H9 (cell line): ENCODE measurements at regions not wholly inside any gene's neighbourhood (a gene's known extent, or its start where the extent isn't known, plus 50 kb on each side); places are given as distances from the start of the nearest gene placed in this dataset.

Source experiments
- DNase-seq: peaks from one replicate; pipeline ENCODE4 v3.0.0-alpha.2; 2017
- H2AFZ ChIP-seq: one replicate; pipeline ENCODE4 v1.6.1; 2013; ENCODE audit warnings: mild to moderate bottlenecking, low read length, control low read depth, moderate library complexity
- H2AK5ac ChIP-seq: 2 replicates; pipeline ENCODE4 v1.6.1; 2013; ENCODE audit warnings: low read length, control low read depth, mixed read lengths; ENCODE audit not compliant: insufficient read length
- H2BK120ac ChIP-seq: one replicate; pipeline ENCODE4 v1.6.1; 2013; ENCODE audit warnings: low read depth, mild to moderate bottlenecking, low read length, control low read depth, inconsistent platforms; ENCODE audit not compliant: poor library complexity, severe bottlenecking
- H2BK12ac ChIP-seq: 2 replicates; pipeline ENCODE4 v1.6.1; 2013; ENCODE audit warnings: low read length, control low read depth, mixed read lengths, low read depth; ENCODE audit not compliant: insufficient read length
- H2BK15ac ChIP-seq: 2 replicates; pipeline ENCODE4 v1.6.1; 2013; ENCODE audit warnings: low read depth, low read length, control low read depth
- H2BK20ac ChIP-seq: one replicate; pipeline ENCODE4 v1.6.1; 2013; ENCODE audit warnings: low read depth, mild to moderate bottlenecking, low read length, control low read depth, inconsistent platforms; ENCODE audit not compliant: poor library complexity, severe bottlenecking
- H2BK5ac ChIP-seq: 2 replicates; pipeline ENCODE4 v1.6.1; 2013; ENCODE audit warnings: low read length, control low read depth, mixed read lengths; ENCODE audit not compliant: insufficient read length
- H3K14ac ChIP-seq: 2 replicates; pipeline ENCODE4 v1.6.1; 2013; ENCODE audit warnings: low read length, control low read depth; ENCODE audit not compliant: insufficient read depth
- H3K18ac ChIP-seq: 2 replicates; pipeline ENCODE4 v1.6.1; 2013; ENCODE audit warnings: low read depth, mild to moderate bottlenecking, mixed read lengths, low read length, control low read depth; ENCODE audit not compliant: insufficient read length
- H3K23ac ChIP-seq: 2 replicates; pipeline ENCODE4 v1.6.1; 2013; ENCODE audit warnings: low read length, control low read depth, mixed read lengths, low read depth; ENCODE audit not compliant: insufficient read length
- H3K23me2 ChIP-seq: 2 replicates; pipeline ENCODE4 v1.6.1; 2013; ENCODE audit warnings: low read depth, mild to moderate bottlenecking, mixed read lengths, low read length, control low read depth; ENCODE audit not compliant: insufficient read length, poor library complexity, severe bottlenecking
- H3K27ac ChIP-seq: 2 replicates; pipeline ENCODE4 v1.5.1; 2013; ENCODE audit warnings: low read length, control low read depth, mixed read lengths, low read depth; ENCODE audit not compliant: insufficient read length
- H3K27me3 ChIP-seq: 2 replicates; pipeline ENCODE4 v1.6.1; 2013; ENCODE audit warnings: low read length, control low read depth, inconsistent platforms; ENCODE audit not compliant: insufficient read depth
- H3K4ac ChIP-seq: 2 replicates; pipeline ENCODE4 v1.6.1; 2013; ENCODE audit warnings: low read depth, mild to moderate bottlenecking, control low read depth, inconsistent platforms, low read length, moderate library complexity
- H3K4me1 ChIP-seq: 2 replicates; pipeline ENCODE4 v1.6.1; 2013; ENCODE audit warnings: low read length, control low read depth, inconsistent platforms; ENCODE audit not compliant: insufficient read depth
- H3K4me2 ChIP-seq: 2 replicates; pipeline ENCODE4 v1.6.1; 2013; ENCODE audit warnings: low read length, control low read depth, mixed read lengths; ENCODE audit not compliant: insufficient read length, insufficient read depth
- H3K56ac ChIP-seq: 2 replicates; pipeline ENCODE4 v1.6.1; 2013; ENCODE audit warnings: low read depth, mild to moderate bottlenecking, mixed read lengths, low read length, control low read depth; ENCODE audit not compliant: insufficient read length
- H3K79me1 ChIP-seq: 2 replicates; pipeline ENCODE4 v1.6.1; 2013; ENCODE audit warnings: low read depth, mild to moderate bottlenecking, moderate library complexity, low read length, control low read depth, inconsistent platforms; ENCODE audit not compliant: insufficient read depth, poor library complexity, severe bottlenecking
- H3K79me2 ChIP-seq: 2 replicates; pipeline ENCODE4 v1.6.1; 2013; ENCODE audit warnings: low read length, control low read depth, inconsistent platforms; ENCODE audit not compliant: insufficient read depth
- H3K9ac ChIP-seq: 2 replicates; pipeline ENCODE4 v1.6.1; 2013; ENCODE audit warnings: low read length, control low read depth, mixed read lengths; ENCODE audit not compliant: insufficient read length; ENCODE audit errors: extremely low read depth
- H3K9me3 ChIP-seq: one replicate; pipeline ENCODE4 v1.6.1; 2013; ENCODE audit warnings: low read depth, low read length, inconsistent platforms; ENCODE audit not compliant: control insufficient read depth
- H3T11ph ChIP-seq: one replicate; pipeline ENCODE4 v1.6.1; 2013; ENCODE audit warnings: mild to moderate bottlenecking, low read length, control low read depth, inconsistent platforms
- H4K20me1 ChIP-seq: one replicate; pipeline ENCODE4 v1.6.1; 2013; ENCODE audit not compliant: control insufficient read depth, insufficient read length, insufficient read depth
- H4K5ac ChIP-seq: 2 replicates; pipeline ENCODE4 v1.6.1; 2013; ENCODE audit warnings: low read depth, mild to moderate bottlenecking, mixed read lengths, low read length, control low read depth; ENCODE audit not compliant: insufficient read length
- H4K8ac ChIP-seq: replicated peaks from 2 replicates; pipeline ENCODE4 v1.6.1; 2013; ENCODE audit warnings: low read length, control low read depth, mixed read lengths, low read depth; ENCODE audit not compliant: insufficient read length
- H4K91ac ChIP-seq: 2 replicates; pipeline ENCODE4 v1.6.1; 2013; ENCODE audit warnings: low read depth, mild to moderate bottlenecking, moderate library complexity, mixed read lengths, low read length, control low read depth; ENCODE audit not compliant: insufficient read length
- H3K27ac Mint-ChIP-seq, 3 experiments: 2 replicates in 2 of 3; 3 replicates in 1 of 3; pipeline ENCODE4 v1.8.0; 2020 to 2021; ENCODE audit warnings: mixed read lengths in 3 of 3, mild to moderate bottlenecking in 1 of 3, moderate library complexity in 1 of 3
- H3K27me3 Mint-ChIP-seq: 2 replicates; pipeline ENCODE4 v1.8.0; 2021; ENCODE audit warnings: low read depth, mild to moderate bottlenecking, moderate library complexity, mixed read lengths
- H3K36me3 Mint-ChIP-seq, 3 experiments: 2 replicates in 2 of 3; 3 replicates in 1 of 3; pipeline ENCODE4 v1.8.0; 2020 to 2021; ENCODE audit warnings: low read depth in 3 of 3, mixed read lengths in 3 of 3; ENCODE audit not compliant: insufficient read depth in 1 of 3
- H3K4me1 Mint-ChIP-seq, 2 experiments: 2 replicates each; pipeline ENCODE4 v1.8.0; 2020; ENCODE audit warnings: mixed read lengths in 2 of 2
- H3K4me3 Mint-ChIP-seq, 2 experiments: 2 replicates in 1 of 2; 3 replicates in 1 of 2; pipeline ENCODE4 v1.8.0; 2020 to 2021; ENCODE audit warnings: mild to moderate bottlenecking in 2 of 2, mixed read lengths in 2 of 2, moderate library complexity in 1 of 2
- H3K9me3 Mint-ChIP-seq, 2 experiments: 2 replicates in 1 of 2; 3 replicates in 1 of 2; pipeline ENCODE4 v1.8.0; 2020; ENCODE audit warnings: mild to moderate bottlenecking in 2 of 2, mixed read lengths in 2 of 2, moderate library complexity in 1 of 2
- WGBS: extraction: QIAGEN DNeasy Blood & Tissue Kit; methylation state at CpG from one replicate; pipeline ENCODE4 v1.1.7; 2013; ENCODE audit warnings: missing lambda C conversion rate, low lambda C conversion rate, mixed read lengths; ENCODE audit not compliant: insufficient read length; ENCODE audit errors: extremely low coverage; 5-methylcytosine and 5-hydroxymethylcytosine counted together
- TF ChIP-seq, protein P1 (sequence below): fragments of 200-600 bp; sonication (generic); conservative IDR thresholded peaks from 3 replicates; pipeline ENCODE4 v1.8.0; 2021; ENCODE audit warnings: antibody characterized with exemption, mild to moderate bottlenecking

GRCh38 chr10:8811201-8811600 lies 756.7 kb downstream of the GATA3 start:
- Mint-ChIP-seq H3K9me3 (peaks cover 9 to 14% of the 10 kb centered on the region in 2 experiments), H3K4me3 (no peak overlapping the region), H3K4me1 (peaks cover 4 to 5% of the 10 kb centered on the region in 2 experiments; a peak in 3 of 4 replicates), H3K27ac (no peak overlapping the region), H3K36me3 (peaks cover 0 to 4% (median 2%) of the 10 kb centered on the region in 3 experiments; a peak in 4 of 7 replicates), H3K27me3 (peaks cover 2% of the 10 kb centered on the region)
- Histone ChIP-seq H3K23ac (no peak overlapping the region), H3K9me3 (no peaks in the 10 kb centered on the region), H3K14ac (no peak overlapping the region), H3K56ac (no peak overlapping the region), H3K23me2 (no peaks in the 10 kb centered on the region), H4K20me1 (no peaks in the 10 kb centered on the region), H3K79me2 (no peaks in the 10 kb centered on the region), H3K9ac (no peak overlapping the region), H2BK20ac (no peak overlapping the region), H2BK120ac (no peak overlapping the region), H3K4ac (no peak overlapping the region), H4K8ac (no peak overlapping the region), H3K79me1 (no peaks in the 10 kb centered on the region), H2AK5ac (no peak overlapping the region), H3K18ac (no peak overlapping the region), H2BK15ac (no peak overlapping the region), H4K5ac (no peak overlapping the region), H2BK5ac (no peak overlapping the region), H3K4me1 (no peaks in the 10 kb centered on the region), H2BK12ac (no peak overlapping the region), H4K91ac (no peak overlapping the region), H3T11ph (no peak overlapping the region), H3K4me2 (no peak overlapping the region), H3K27me3 (no peaks in the 10 kb centered on the region), H3K27ac (no peak overlapping the region), H2AFZ (no peak overlapping the region)
- WGBS = no CpG with 5 or more reads among the region's 1 CpG
- no peak for DNase-seq
- TF ChIP-seq, protein P1, sequence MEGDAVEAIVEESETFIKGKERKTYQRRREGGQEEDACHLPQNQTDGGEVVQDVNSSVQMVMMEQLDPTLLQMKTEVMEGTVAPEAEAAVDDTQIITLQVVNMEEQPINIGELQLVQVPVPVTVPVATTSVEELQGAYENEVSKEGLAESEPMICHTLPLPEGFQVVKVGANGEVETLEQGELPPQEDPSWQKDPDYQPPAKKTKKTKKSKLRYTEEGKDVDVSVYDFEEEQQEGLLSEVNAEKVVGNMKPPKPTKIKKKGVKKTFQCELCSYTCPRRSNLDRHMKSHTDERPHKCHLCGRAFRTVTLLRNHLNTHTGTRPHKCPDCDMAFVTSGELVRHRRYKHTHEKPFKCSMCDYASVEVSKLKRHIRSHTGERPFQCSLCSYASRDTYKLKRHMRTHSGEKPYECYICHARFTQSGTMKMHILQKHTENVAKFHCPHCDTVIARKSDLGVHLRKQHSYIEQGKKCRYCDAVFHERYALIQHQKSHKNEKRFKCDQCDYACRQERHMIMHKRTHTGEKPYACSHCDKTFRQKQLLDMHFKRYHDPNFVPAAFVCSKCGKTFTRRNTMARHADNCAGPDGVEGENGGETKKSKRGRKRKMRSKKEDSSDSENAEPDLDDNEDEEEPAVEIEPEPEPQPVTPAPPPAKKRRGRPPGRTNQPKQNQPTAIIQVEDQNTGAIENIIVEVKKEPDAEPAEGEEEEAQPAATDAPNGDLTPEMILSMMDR = no peak
